ENCODE measurements at regions not wholly inside any gene's neighbourhood (a gene's known extent, or its start where the extent isn't known, plus 50 kb on each side); places are given as distances from the start of the nearest gene placed in this dataset.

- no peak for DNase-seq
- Histone ChIP-seq H3K27ac (ENCODE audit: low read length) (no peak overlapping the region), H3K4me1 (ENCODE audit: control insufficient read depth, insufficient read depth, low read length) (peaks cover 7% of the 10 kb centered on the region), H3K4me3 (ENCODE audit: low read length) (no peak overlapping the region), H3K27me3 (ENCODE audit: control insufficient read depth, insufficient read depth, low read length) (peaks cover 3% of the 10 kb centered on the region), H3K36me3 (ENCODE audit: control insufficient read depth, insufficient read depth, low read length) (no peaks in the 10 kb centered on the region), H3K9me3 (replicated peaks; ENCODE audit: control insufficient read depth, low read depth, low read length) (no peaks in the 10 kb centered on the region)
- 63% methylated on average over 8 of the region's 15 CpGs for WGBS (ENCODE audit: insufficient coverage)
Observed at GRCh38 chr6:167442796-167443680, 118.2 kb downstream of the TTLL2 start.

GRCh38 chr6:167444602-167445346, 119.9 kb downstream of the TTLL2 start:
- Histone ChIP-seq H3K27me3 (ENCODE audit: control insufficient read depth, insufficient read depth, low read length) (peaks cover 2% of the 10 kb centered on the region), H3K4me3 (ENCODE audit: low read length) (no peak overlapping the region), H3K9me3 (replicated peaks; ENCODE audit: control insufficient read depth, low read depth, low read length) (no peaks in the 10 kb centered on the region), H3K36me3 (ENCODE audit: control insufficient read depth, insufficient read depth, low read length) (no peaks in the 10 kb centered on the region), H3K4me1 (ENCODE audit: control insufficient read depth, insufficient read depth, low read length) (peaks cover 7% of the 10 kb centered on the region), H3K27ac (ENCODE audit: low read length) (no peak overlapping the region)
- no peak for DNase-seq
- 85% methylated on average over 9 of the region's 9 CpGs for WGBS (ENCODE audit: insufficient coverage)

- peaks cover 2% of the 10 kb centered on the region for H3K27me3 ChIP-seq (ENCODE audit: control insufficient read depth, insufficient read depth, low read length)
- 47% methylated on average over 3 of the region's 7 CpGs for WGBS (ENCODE audit: insufficient coverage)
- H3K9me3 ChIP-seq (replicated peaks; ENCODE audit: control insufficient read depth, low read depth, low read length): no peaks in the 10 kb centered on the region
- peaks cover 7% of the 10 kb centered on the region for H3K4me1 ChIP-seq (ENCODE audit: control insufficient read depth, insufficient read depth, low read length)
- H3K4me3 ChIP-seq (ENCODE audit: low read length): no peak overlapping the region
- H3K36me3 ChIP-seq (ENCODE audit: control insufficient read depth, insufficient read depth, low read length): no peaks in the 10 kb centered on the region
- no peak overlapping the region for H3K27ac ChIP-seq (ENCODE audit: low read length)
- DNase-seq: no peak
Observed at GRCh38 chr6:167445568-167445967, 120.7 kb downstream of the TTLL2 start.

- H3K36me3 ChIP-seq (ENCODE audit: control insufficient read depth, insufficient read depth, low read length): no peaks in the 10 kb centered on the region
- H3K4me3 ChIP-seq (ENCODE audit: low read length): no peak overlapping the region
- H3K4me1 ChIP-seq (ENCODE audit: control insufficient read depth, insufficient read depth, low read length): peaks cover 7% of the 10 kb centered on the region
- no peak for DNase-seq
- H3K9me3 ChIP-seq (replicated peaks; ENCODE audit: control insufficient read depth, low read depth, low read length): no peaks in the 10 kb centered on the region
- no peak overlapping the region for H3K27ac ChIP-seq (ENCODE audit: low read length)
- WGBS (ENCODE audit: insufficient coverage): 50% methylated on average over 6 of the region's 8 CpGs
- H3K27me3 ChIP-seq (ENCODE audit: control insufficient read depth, insufficient read depth, low read length): peaks cover 2% of the 10 kb centered on the region
Observed at GRCh38 chr6:167446046-167446445, 121.2 kb downstream of the TTLL2 start.

- WGBS (ENCODE audit: insufficient coverage): 96% methylated on average over 4 of the region's 9 CpGs
Observed at GRCh38 chr6:167446971-167447370, 122.1 kb downstream of the TTLL2 start.

GRCh38 chr6:167448378-167448777, 123.5 kb downstream of the TTLL2 start:
- no peaks in the 10 kb centered on the region for H3K9me3 ChIP-seq (replicated peaks; ENCODE audit: control insufficient read depth, low read depth, low read length)
- H3K4me1 ChIP-seq (ENCODE audit: control insufficient read depth, insufficient read depth, low read length): no peaks in the 10 kb centered on the region
- no peak overlapping the region for H3K4me3 ChIP-seq (ENCODE audit: low read length)
- WGBS (ENCODE audit: insufficient coverage): 92% methylated on average over 4 of the region's 5 CpGs
- H3K36me3 ChIP-seq (ENCODE audit: control insufficient read depth, insufficient read depth, low read length): no peaks in the 10 kb centered on the region
- no peaks in the 10 kb centered on the region for H3K27me3 ChIP-seq (ENCODE audit: control insufficient read depth, insufficient read depth, low read length)
- no peak overlapping the region for H3K27ac ChIP-seq (ENCODE audit: low read length)
- DNase-seq: no peak

More at GRCh38 chr6:167446971-167447370, 122.1 kb downstream of the TTLL2 start:
- Histone ChIP-seq H3K4me1 (ENCODE audit: control insufficient read depth, insufficient read depth, low read length) (peaks cover 4% of the 10 kb centered on the region), H3K9me3 (replicated peaks; ENCODE audit: control insufficient read depth, low read depth, low read length) (no peaks in the 10 kb centered on the region), H3K4me3 (ENCODE audit: low read length) (no peak overlapping the region), H3K27ac (ENCODE audit: low read length) (no peak overlapping the region), H3K27me3 (ENCODE audit: control insufficient read depth, insufficient read depth, low read length) (peaks cover 2% of the 10 kb centered on the region), H3K36me3 (ENCODE audit: control insufficient read depth, insufficient read depth, low read length) (no peaks in the 10 kb centered on the region)
- no peak for DNase-seq

GRCh38 chr6:167449094-167449861, 124.4 kb downstream of the TTLL2 start:
- DNase-seq: no peak
- no peak overlapping the region for H3K27ac ChIP-seq (ENCODE audit: low read length)
- WGBS (ENCODE audit: insufficient coverage): 38% methylated on average over 2 of the region's 7 CpGs
- no peaks in the 10 kb centered on the region for H3K27me3 ChIP-seq (ENCODE audit: control insufficient read depth, insufficient read depth, low read length)
- no peak overlapping the region for H3K4me3 ChIP-seq (ENCODE audit: low read length)
- H3K36me3 ChIP-seq (ENCODE audit: control insufficient read depth, insufficient read depth, low read length): no peaks in the 10 kb centered on the region
- H3K4me1 ChIP-seq (ENCODE audit: control insufficient read depth, insufficient read depth, low read length): no peaks in the 10 kb centered on the region
- H3K9me3 ChIP-seq (replicated peaks; ENCODE audit: control insufficient read depth, low read depth, low read length): no peaks in the 10 kb centered on the region

- DNase-seq: no peak
- H3K4me3 ChIP-seq (ENCODE audit: low read length): no peak overlapping the region
- 51% methylated on average over 6 of the region's 6 CpGs for WGBS (ENCODE audit: insufficient coverage)
- no peaks in the 10 kb centered on the region for H3K27me3 ChIP-seq (ENCODE audit: control insufficient read depth, insufficient read depth, low read length)
- no peaks in the 10 kb centered on the region for H3K9me3 ChIP-seq (replicated peaks; ENCODE audit: control insufficient read depth, low read depth, low read length)
- H3K27ac ChIP-seq (ENCODE audit: low read length): no peak overlapping the region
- H3K4me1 ChIP-seq (ENCODE audit: control insufficient read depth, insufficient read depth, low read length): no peaks in the 10 kb centered on the region
- no peaks in the 10 kb centered on the region for H3K36me3 ChIP-seq (ENCODE audit: control insufficient read depth, insufficient read depth, low read length)
Observed at GRCh38 chr6:167450626-167451025, 125.7 kb downstream of the TTLL2 start.

- peaks cover 5% of the 10 kb centered on the region for H3K27me3 ChIP-seq (ENCODE audit: control insufficient read depth, insufficient read depth, low read length)
- 65% methylated on average over 6 of the region's 8 CpGs for WGBS (ENCODE audit: insufficient coverage)
- H3K36me3 ChIP-seq (ENCODE audit: control insufficient read depth, insufficient read depth, low read length): no peaks in the 10 kb centered on the region
- no peak for DNase-seq
- H3K4me1 ChIP-seq (ENCODE audit: control insufficient read depth, insufficient read depth, low read length): no peaks in the 10 kb centered on the region
- H3K9me3 ChIP-seq (replicated peaks; ENCODE audit: control insufficient read depth, low read depth, low read length): no peaks in the 10 kb centered on the region
- H3K27ac ChIP-seq (ENCODE audit: low read length): no peak overlapping the region
- H3K4me3 ChIP-seq (ENCODE audit: low read length): no peak overlapping the region
Observed at GRCh38 chr6:167452338-167453081, 127.6 kb downstream of the TTLL2 start.
